BJ (cell line): ENCODE measurements at regions not wholly inside any gene's neighbourhood (a gene's known extent, or its start where the extent isn't known, plus 50 kb on each side); places are given as distances from the start of the nearest gene placed in this dataset.
"Not testable (repeated sequence)": the region's sequence is repeated elsewhere in the genome, so short reads cannot be mapped to it uniquely, and the experiment has no call there.

Experiments
- CTCF ChIA-PET: fragments of 350-600 bp; formaldehyde crosslinking; extraction: SDS; loops from one replicate; lab custom pipeline; 2021; ENCODE audit warnings: antibody characterized with exemption, inconsistent platforms; lab: Yijun Ruan, JAX
- POLR2A ChIA-PET: fragments of 300-600 bp; sonication (Branson Sonifier 250); formaldehyde crosslinking; extraction: SDS; loops from one replicate; lab custom pipeline; 2021; ENCODE audit warnings: antibody characterized with exemption; lab: Charles Lee
- DNase-seq: peaks from one replicate; pipeline ENCODE4 v3.0.0-alpha.2; 2011; ENCODE audit warnings: low read depth
- H3K27me3 ChIP-seq: 2 replicates; pipeline ENCODE4 v1.6.0; 2011; ENCODE audit warnings: low read length; ENCODE audit not compliant: control insufficient read depth, insufficient read depth
- H3K36me3 ChIP-seq: 2 replicates; pipeline ENCODE4 v1.5.1; 2011; ENCODE audit warnings: low read length; ENCODE audit not compliant: control insufficient read depth, insufficient read depth
- H3K4me3 ChIP-seq: 2 replicates; pipeline ENCODE4 v1.5.1; 2011; ENCODE audit warnings: low read depth, mild to moderate bottlenecking, control low read depth, low read length
- TF ChIP-seq, protein P1 (sequence below): IDR thresholded peaks from 2 replicates; pipeline ENCODE4 v1.5.1; 2011; ENCODE audit warnings: low read depth, mild to moderate bottlenecking, control low read depth, inconsistent platforms, low read length, moderate library complexity; ENCODE audit not compliant: insufficient read depth

- no peak for DNase-seq
- Histone ChIP-seq H3K27me3 (no peaks in the 10 kb centered on the region), H3K4me3 (no peak overlapping the region), H3K36me3 (no peaks in the 10 kb centered on the region)
- CTCF ChIA-PET: no interaction called here
- TF ChIP-seq, protein P1, sequence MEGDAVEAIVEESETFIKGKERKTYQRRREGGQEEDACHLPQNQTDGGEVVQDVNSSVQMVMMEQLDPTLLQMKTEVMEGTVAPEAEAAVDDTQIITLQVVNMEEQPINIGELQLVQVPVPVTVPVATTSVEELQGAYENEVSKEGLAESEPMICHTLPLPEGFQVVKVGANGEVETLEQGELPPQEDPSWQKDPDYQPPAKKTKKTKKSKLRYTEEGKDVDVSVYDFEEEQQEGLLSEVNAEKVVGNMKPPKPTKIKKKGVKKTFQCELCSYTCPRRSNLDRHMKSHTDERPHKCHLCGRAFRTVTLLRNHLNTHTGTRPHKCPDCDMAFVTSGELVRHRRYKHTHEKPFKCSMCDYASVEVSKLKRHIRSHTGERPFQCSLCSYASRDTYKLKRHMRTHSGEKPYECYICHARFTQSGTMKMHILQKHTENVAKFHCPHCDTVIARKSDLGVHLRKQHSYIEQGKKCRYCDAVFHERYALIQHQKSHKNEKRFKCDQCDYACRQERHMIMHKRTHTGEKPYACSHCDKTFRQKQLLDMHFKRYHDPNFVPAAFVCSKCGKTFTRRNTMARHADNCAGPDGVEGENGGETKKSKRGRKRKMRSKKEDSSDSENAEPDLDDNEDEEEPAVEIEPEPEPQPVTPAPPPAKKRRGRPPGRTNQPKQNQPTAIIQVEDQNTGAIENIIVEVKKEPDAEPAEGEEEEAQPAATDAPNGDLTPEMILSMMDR: no peak
- POLR2A ChIA-PET: no interaction called here
Observed at GRCh38 chr4:44985152-44985551, 258.8 kb upstream of the GNPDA2 start.

GRCh38 chr4:44984083-44984482 is 257.7 kb upstream of the GNPDA2 start:
- H3K36me3 ChIP-seq: no peaks in the 10 kb centered on the region
- ChIA-PET POLR2A (no interaction called here), CTCF (no interaction called here)
- no peak overlapping the region for H3K4me3 ChIP-seq
- DNase-seq: no peak
- H3K27me3 ChIP-seq: no peaks in the 10 kb centered on the region
- TF ChIP-seq, protein P1: no peak

- TF ChIP-seq, protein P1: no peak
- no peaks in the 10 kb centered on the region for H3K36me3 ChIP-seq
- DNase-seq: no peak
- ChIA-PET CTCF (no interaction called here), POLR2A (no interaction called here)
- H3K27me3 ChIP-seq: no peaks in the 10 kb centered on the region
- no peak overlapping the region for H3K4me3 ChIP-seq
Observed at GRCh38 chr4:44983083-44983482, 256.7 kb upstream of the GNPDA2 start.

DNA sequence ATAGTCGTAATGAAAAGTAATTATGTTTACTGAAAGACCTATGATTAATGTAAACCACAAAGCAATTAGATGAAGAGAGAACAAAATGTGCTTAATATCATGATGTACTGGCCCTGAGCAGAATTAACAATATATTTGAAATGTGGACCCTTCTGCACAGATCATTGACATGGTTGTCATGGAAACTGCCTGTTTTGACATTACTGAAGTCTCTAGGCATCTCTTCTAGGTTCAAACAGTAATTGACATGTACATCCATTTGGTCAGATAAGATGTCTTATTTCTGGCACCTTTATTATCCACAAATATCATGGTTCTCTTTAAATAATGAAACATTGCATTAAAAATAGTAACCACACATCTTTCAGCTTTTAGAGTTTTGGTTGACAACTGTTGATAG is 251.7 kb upstream of the GNPDA2 start:
- no peaks in the 10 kb centered on the region for H3K36me3 ChIP-seq
- ChIA-PET CTCF (no interaction called here), POLR2A (no interaction called here)
- no peaks in the 10 kb centered on the region for H3K27me3 ChIP-seq
- TF ChIP-seq, protein P1: no peak
- no peak for DNase-seq
- H3K4me3 ChIP-seq: no peak overlapping the region

- ChIA-PET CTCF (no interaction called here), POLR2A (no interaction called here)
Observed at GRCh38 chr4:44965435-44966095, 239.2 kb upstream of the GNPDA2 start.

DNA sequence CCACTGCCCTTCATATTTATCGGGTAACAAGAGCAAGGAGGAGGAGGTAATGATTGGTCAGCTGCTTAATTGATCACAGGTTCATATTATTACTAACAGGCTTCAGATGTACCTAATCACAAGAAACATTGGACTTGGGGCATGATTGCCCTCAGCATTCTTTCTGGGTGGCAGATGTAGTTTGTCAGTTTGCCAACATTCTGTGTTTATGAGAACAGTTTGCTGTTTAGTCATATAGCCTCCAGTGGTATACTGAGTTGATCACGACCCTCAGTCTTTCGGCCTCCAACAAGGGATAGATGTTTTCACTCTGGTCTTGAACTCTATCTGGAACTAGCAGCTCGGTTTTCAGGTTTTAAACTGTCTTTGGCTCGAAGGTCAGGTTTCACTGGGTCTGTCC is 237.7 kb upstream of the GNPDA2 start:
- H3K4me3 ChIP-seq, POLR2A ChIA-PET, CTCF ChIA-PET: not testable (repeated sequence)

More at GRCh38 chr4:44965435-44966095, 239.2 kb upstream of the GNPDA2 start:
- H3K27me3 ChIP-seq: no peaks in the 10 kb centered on the region
- no peaks in the 10 kb centered on the region for H3K36me3 ChIP-seq
- DNase-seq: no peak
- TF ChIP-seq, protein P1: no peak
- H3K4me3 ChIP-seq: no peak overlapping the region

More for the DNA sequence above, 237.7 kb upstream of the GNPDA2 start:
- not testable (repeated sequence) for DNase-seq, H3K36me3 ChIP-seq, H3K27me3 ChIP-seq
